ENCODE measurements at regions not wholly inside any gene's neighbourhood (a gene's known extent, or its start where the extent isn't known, plus 50 kb on each side); places are given as distances from the start of the nearest gene placed in this dataset.

GRCh38 chr14:73795466-73795865 is 56.2 kb upstream of the PTGR2 start:
- no peaks in the 10 kb centered on the region for H3K36me3 Mint-ChIP-seq (ENCODE audit: low read depth)
- H3K4me3 Mint-ChIP-seq, result no peak overlapping the region
- H3K4me1 Mint-ChIP-seq, result peaks cover 31% of the 10 kb centered on the region
- no peak for DNase-seq (ENCODE audit: low read depth, low spot score)
- no peak overlapping the region for H3K27ac Mint-ChIP-seq (ENCODE audit: unreplicated experiment)
- H3K27me3 Mint-ChIP-seq (ENCODE audit: low read depth), result no peaks in the 10 kb centered on the region
- TF ChIP-seq, protein P1, sequence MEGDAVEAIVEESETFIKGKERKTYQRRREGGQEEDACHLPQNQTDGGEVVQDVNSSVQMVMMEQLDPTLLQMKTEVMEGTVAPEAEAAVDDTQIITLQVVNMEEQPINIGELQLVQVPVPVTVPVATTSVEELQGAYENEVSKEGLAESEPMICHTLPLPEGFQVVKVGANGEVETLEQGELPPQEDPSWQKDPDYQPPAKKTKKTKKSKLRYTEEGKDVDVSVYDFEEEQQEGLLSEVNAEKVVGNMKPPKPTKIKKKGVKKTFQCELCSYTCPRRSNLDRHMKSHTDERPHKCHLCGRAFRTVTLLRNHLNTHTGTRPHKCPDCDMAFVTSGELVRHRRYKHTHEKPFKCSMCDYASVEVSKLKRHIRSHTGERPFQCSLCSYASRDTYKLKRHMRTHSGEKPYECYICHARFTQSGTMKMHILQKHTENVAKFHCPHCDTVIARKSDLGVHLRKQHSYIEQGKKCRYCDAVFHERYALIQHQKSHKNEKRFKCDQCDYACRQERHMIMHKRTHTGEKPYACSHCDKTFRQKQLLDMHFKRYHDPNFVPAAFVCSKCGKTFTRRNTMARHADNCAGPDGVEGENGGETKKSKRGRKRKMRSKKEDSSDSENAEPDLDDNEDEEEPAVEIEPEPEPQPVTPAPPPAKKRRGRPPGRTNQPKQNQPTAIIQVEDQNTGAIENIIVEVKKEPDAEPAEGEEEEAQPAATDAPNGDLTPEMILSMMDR (conservative IDR thresholded peaks at IDR 0.05), result no peak
- no peaks in the 10 kb centered on the region for H3K9me3 Mint-ChIP-seq

DNA sequence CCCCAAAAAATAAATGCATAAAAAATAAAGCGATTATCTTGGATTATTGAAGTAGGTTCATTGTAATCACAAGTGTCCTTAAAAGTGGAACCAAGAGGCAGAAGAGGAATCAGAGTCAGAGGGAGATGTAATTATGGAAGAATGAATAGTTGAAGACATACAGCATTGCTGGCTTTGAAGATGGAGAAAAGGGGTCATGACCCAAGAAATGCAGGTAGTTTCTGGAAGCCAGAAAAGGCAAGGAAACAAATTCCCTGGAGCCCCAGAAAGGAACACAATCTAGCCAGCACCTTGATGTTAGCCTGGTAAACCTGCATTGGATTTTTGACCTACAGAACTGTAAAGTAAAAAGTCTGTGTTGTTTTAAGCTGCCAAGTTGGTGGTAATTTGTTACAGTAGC is 57.5 kb upstream of the PTGR2 start:
- TF ChIP-seq, protein P1 (conservative IDR thresholded peaks at IDR 0.05), result no peak
- no peak overlapping the region for H3K27ac Mint-ChIP-seq (ENCODE audit: unreplicated experiment)
- H3K4me3 Mint-ChIP-seq, result no peak overlapping the region
- H3K27me3 Mint-ChIP-seq (ENCODE audit: low read depth), result no peaks in the 10 kb centered on the region
- DNase-seq (ENCODE audit: low read depth, low spot score), result no peak
- H3K36me3 Mint-ChIP-seq (ENCODE audit: low read depth), result no peaks in the 10 kb centered on the region
- H3K4me1 Mint-ChIP-seq, result peaks cover 44% of the 10 kb centered on the region
- no peaks in the 10 kb centered on the region for H3K9me3 Mint-ChIP-seq

DNA sequence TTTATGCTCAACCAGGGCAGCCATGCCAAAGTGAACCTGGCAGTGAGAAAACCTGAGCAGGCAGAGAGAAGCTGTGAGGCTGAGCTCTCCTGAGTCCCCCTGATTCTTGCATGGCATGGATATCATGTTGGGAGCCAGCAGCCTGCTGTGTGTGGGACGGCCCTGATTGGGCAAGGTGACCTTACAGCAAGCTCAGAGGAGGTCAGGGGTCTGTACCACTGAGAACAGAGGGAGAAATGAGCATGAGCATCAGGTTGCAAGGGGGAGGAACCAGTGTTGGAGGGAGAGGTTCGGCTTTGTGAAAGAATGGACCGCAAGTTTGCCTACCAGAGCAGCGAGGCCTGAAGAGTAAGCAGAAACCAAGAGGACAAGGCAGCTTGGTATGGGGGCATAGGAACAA is 59.1 kb upstream of the PTGR2 start:
- Mint-ChIP-seq H3K27ac (ENCODE audit: unreplicated experiment) (peak overlapping the region; percentile 24), H3K4me3 (no peak overlapping the region), H3K4me1 (peaks cover 59% of the 10 kb centered on the region), H3K9me3 (no peaks in the 10 kb centered on the region), H3K27me3 (ENCODE audit: low read depth) (no peaks in the 10 kb centered on the region), H3K36me3 (ENCODE audit: low read depth) (no peaks in the 10 kb centered on the region)
- TF ChIP-seq, protein P1 (conservative IDR thresholded peaks at IDR 0.05), result no peak
- no peak for DNase-seq (ENCODE audit: low read depth, low spot score)

GRCh38 chr14:73789989-73790581 is 61.5 kb upstream of the PTGR2 start:
- no peaks in the 10 kb centered on the region for H3K9me3 Mint-ChIP-seq
- peaks cover 3% of the 10 kb centered on the region for H3K27me3 Mint-ChIP-seq (ENCODE audit: low read depth)
- no peak for DNase-seq (ENCODE audit: low read depth, low spot score)
- no peaks in the 10 kb centered on the region for H3K36me3 Mint-ChIP-seq (ENCODE audit: low read depth)
- H3K4me3 Mint-ChIP-seq, result peak overlapping the region; percentile 75
- H3K27ac Mint-ChIP-seq (ENCODE audit: unreplicated experiment), result peak overlapping the region; percentile 94
- TF ChIP-seq, protein P1 (conservative IDR thresholded peaks at IDR 0.05), result no peak
- peaks cover 72% of the 10 kb centered on the region for H3K4me1 Mint-ChIP-seq

DNA sequence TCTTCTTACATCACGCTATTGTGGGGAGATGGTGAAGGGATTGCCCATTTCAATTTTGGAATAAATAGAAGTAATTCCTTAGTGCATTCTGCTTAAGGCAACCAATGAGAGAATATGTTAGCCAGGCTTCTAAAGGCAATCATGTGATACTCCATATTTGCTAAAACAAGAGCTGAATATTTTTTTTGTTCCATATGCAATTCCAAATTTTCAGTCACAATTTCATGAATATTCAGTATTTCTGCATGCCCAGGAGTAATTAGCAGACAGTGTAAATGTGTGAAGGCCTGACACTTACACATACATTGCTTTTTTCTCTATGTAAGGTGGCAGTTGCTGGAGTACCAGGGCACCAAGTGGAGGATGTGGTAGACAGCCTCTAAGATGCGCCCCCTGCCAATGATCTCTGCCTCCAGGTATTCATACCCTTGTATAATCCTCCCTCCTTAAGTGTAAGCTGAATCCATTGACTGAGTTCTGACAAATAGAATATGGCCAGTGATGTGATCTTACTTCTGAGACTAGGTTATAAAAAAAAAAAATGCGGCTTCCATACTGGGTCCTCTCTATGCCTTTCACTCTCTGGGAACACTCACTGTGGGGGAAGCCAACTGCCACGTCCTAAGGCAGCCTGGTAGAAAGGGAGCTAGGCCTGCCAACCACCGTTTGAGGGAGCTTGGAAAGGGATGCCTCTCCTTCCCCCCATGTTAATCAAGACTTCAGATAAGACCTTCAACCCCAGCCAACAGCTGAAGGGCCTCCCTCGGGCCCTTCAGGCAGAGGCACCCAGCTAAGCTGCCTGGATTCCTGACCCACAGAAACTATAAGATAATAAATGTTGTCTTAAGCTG is 62.7 kb upstream of the PTGR2 start:
- no peaks in the 10 kb centered on the region for H3K9me3 Mint-ChIP-seq
- no peaks in the 10 kb centered on the region for H3K36me3 Mint-ChIP-seq (ENCODE audit: low read depth)
- H3K4me1 Mint-ChIP-seq, result peaks cover 73% of the 10 kb centered on the region
- DNase-seq (ENCODE audit: low read depth, low spot score), result no peak
- TF ChIP-seq, protein P1 (conservative IDR thresholded peaks at IDR 0.05), result no peak
- peaks cover 3% of the 10 kb centered on the region for H3K27me3 Mint-ChIP-seq (ENCODE audit: low read depth)
- no peak overlapping the region for H3K27ac Mint-ChIP-seq (ENCODE audit: unreplicated experiment)
- H3K4me3 Mint-ChIP-seq, result peak overlapping the region; percentile 89
